ENCODE measurements at regions not wholly inside any gene's neighbourhood (a gene's known extent, or its start where the extent isn't known, plus 50 kb on each side); places are given as distances from the start of the nearest gene placed in this dataset.

DNA sequence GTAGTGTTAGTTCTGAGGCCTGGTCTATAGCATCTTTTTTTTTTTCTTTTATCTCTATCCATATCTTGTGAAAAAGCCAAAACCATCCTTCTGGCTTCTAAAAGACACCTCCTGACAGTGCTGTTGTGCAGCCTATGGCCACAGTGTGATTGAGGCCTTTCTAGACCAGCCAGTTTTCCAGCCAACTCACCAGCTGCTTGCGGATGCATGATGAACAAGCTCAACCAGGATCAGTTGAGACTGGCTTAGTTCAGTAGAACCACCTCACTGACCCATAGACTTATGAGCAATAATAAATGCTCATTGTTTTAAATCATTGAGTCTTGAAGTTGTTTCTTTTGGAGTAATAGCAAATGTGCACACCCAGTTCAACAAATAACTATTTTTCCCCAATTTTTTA is 296.9 kb downstream of the FAM170A start:
- H3K4me3 Mint-ChIP-seq: no peak overlapping the region
- Histone ChIP-seq H3K27me3 (ENCODE audit: control insufficient read depth in 2 of 2, insufficient read depth in 2 of 2, low read length in 2 of 2) (no peaks in the 10 kb centered on the region), H4K20me1 (ENCODE audit: insufficient read depth, low read length) (no peaks in the 10 kb centered on the region), H3K4me3 (replicated peaks in 1 of 3; ENCODE audit: low read depth in 2 of 3, low read length in 3 of 3) (no peak overlapping the region), H3K27ac (ENCODE audit: low read depth in 1 of 2, low read length in 2 of 2) (no peak overlapping the region), H3K4me2 (replicated peaks; ENCODE audit: extremely low read depth, low read length, poor library complexity, severe bottlenecking) (no peak overlapping the region), H2AFZ (ENCODE audit: insufficient read depth, low read depth, low read length, poor library complexity, severe bottlenecking) (no peak overlapping the region), H3K36me3 (replicated peaks in 1 of 2; ENCODE audit: control insufficient read depth in 1 of 2, insufficient read depth in 2 of 2, low read length in 2 of 2) (no peaks in the 10 kb centered on the region), H3K4me1 (ENCODE audit: control insufficient read depth in 1 of 2, insufficient read depth in 2 of 2, low read length in 2 of 2) (no peaks in the 10 kb centered on the region), H3K9ac (ENCODE audit: insufficient read depth, low read length, poor library complexity, severe bottlenecking) (no peak overlapping the region), H3K9me3 (replicated peaks in 1 of 2; ENCODE audit: control insufficient read depth in 1 of 2, insufficient read depth in 1 of 2, low read length in 2 of 2) (no peaks in the 10 kb centered on the region), H3K79me2 (ENCODE audit: insufficient read depth, low read length) (no peaks in the 10 kb centered on the region)
- H3K4me1 Mint-ChIP-seq: no peaks in the 10 kb centered on the region
- H3K36me3 Mint-ChIP-seq: no peaks in the 10 kb centered on the region
- WGBS (ENCODE audit: insufficient coverage): no CpG with 5 or more reads among the region's 1 CpG
- peaks cover 0 to 1% (median 0%) of the 10 kb centered on the region in 3 donors for H3K27me3 Mint-ChIP-seq (ENCODE audit: low read depth in 3 of 3)
- no peak for DNase-seq
- intact Hi-C loops (cut with micrococcal nuclease): no loop called here
- peaks cover 0 to 2% (median 0%) of the 10 kb centered on the region in 7 donors for H3K9me3 Mint-ChIP-seq
- TF ChIP-seq, protein P1, sequence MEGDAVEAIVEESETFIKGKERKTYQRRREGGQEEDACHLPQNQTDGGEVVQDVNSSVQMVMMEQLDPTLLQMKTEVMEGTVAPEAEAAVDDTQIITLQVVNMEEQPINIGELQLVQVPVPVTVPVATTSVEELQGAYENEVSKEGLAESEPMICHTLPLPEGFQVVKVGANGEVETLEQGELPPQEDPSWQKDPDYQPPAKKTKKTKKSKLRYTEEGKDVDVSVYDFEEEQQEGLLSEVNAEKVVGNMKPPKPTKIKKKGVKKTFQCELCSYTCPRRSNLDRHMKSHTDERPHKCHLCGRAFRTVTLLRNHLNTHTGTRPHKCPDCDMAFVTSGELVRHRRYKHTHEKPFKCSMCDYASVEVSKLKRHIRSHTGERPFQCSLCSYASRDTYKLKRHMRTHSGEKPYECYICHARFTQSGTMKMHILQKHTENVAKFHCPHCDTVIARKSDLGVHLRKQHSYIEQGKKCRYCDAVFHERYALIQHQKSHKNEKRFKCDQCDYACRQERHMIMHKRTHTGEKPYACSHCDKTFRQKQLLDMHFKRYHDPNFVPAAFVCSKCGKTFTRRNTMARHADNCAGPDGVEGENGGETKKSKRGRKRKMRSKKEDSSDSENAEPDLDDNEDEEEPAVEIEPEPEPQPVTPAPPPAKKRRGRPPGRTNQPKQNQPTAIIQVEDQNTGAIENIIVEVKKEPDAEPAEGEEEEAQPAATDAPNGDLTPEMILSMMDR (IDR thresholded peaks at IDR 0.05): no peak
- no peak overlapping the region for H3K27ac Mint-ChIP-seq

DNA sequence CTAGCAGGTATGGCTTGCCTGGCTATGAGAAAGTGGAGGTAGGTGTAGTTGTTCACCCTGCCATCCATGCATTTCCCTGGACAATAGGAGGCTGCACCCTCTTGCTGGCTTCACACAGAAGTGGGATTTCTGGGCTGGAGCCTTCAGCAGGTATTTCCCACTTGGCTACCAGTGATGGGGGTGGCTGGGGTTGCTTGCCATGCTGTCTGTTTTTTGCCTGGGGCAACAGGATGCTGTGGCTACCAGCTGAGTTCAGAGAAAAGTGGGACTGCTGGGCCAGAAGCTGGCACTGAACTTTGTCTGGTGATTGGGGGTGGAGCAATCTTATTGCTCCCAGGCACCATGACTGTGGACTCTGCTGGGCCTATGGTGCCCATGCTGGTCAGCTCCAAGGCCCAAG is 299.6 kb downstream of the FAM170A start:
- Histone ChIP-seq H3K4me2 (replicated peaks; ENCODE audit: extremely low read depth, low read length, poor library complexity, severe bottlenecking) (no peak overlapping the region), H3K27ac (ENCODE audit: low read depth in 1 of 2, low read length in 2 of 2) (no peak overlapping the region), H3K27me3 (ENCODE audit: control insufficient read depth in 2 of 2, insufficient read depth in 2 of 2, low read length in 2 of 2) (no peaks in the 10 kb centered on the region), H3K4me1 (ENCODE audit: control insufficient read depth in 1 of 2, insufficient read depth in 2 of 2, low read length in 2 of 2) (no peaks in the 10 kb centered on the region), H3K4me3 (replicated peaks in 1 of 3; ENCODE audit: low read depth in 2 of 3, low read length in 3 of 3) (no peak overlapping the region), H3K79me2 (ENCODE audit: insufficient read depth, low read length) (no peaks in the 10 kb centered on the region), H4K20me1 (ENCODE audit: insufficient read depth, low read length) (no peaks in the 10 kb centered on the region), H3K9ac (ENCODE audit: insufficient read depth, low read length, poor library complexity, severe bottlenecking) (no peak overlapping the region), H2AFZ (ENCODE audit: insufficient read depth, low read depth, low read length, poor library complexity, severe bottlenecking) (no peak overlapping the region), H3K9me3 (replicated peaks in 1 of 2; ENCODE audit: control insufficient read depth in 1 of 2, insufficient read depth in 1 of 2, low read length in 2 of 2) (no peaks in the 10 kb centered on the region), H3K36me3 (replicated peaks in 1 of 2; ENCODE audit: control insufficient read depth in 1 of 2, insufficient read depth in 2 of 2, low read length in 2 of 2) (no peaks in the 10 kb centered on the region)
- Mint-ChIP-seq H3K9me3 (peaks cover 0 to 2% (median 0%) of the 10 kb centered on the region in 7 donors), H3K36me3 (no peaks in the 10 kb centered on the region), H3K4me1 (no peaks in the 10 kb centered on the region), H3K27ac (no peak overlapping the region), H3K4me3 (no peak overlapping the region), H3K27me3 (ENCODE audit: low read depth in 3 of 3) (peaks cover 0 to 1% (median 0%) of the 10 kb centered on the region in 3 donors)
- no peak for DNase-seq
- intact Hi-C loops (cut with micrococcal nuclease): no loop called here
- TF ChIP-seq, protein P1 (IDR thresholded peaks at IDR 0.05): no peak
